Ureter (tissue), 1 donor: ENCODE measurements at regions not wholly inside any gene's neighbourhood (a gene's known extent, or its start where the extent isn't known, plus 50 kb on each side); places are given as distances from the start of the nearest gene placed in this dataset.
"Not testable (repeated sequence)": the region's sequence is repeated elsewhere in the genome, so short reads cannot be mapped to it uniquely, and the experiment has no call there.

ENCODE experiments used
- DNase-seq: peaks from one replicate; pipeline ENCODE4 v3.0.0-alpha.2; 2020; ENCODE audit warnings: low spot score
- donor health status: DM: yes; HTN: yes; CAD: no.

DNA sequence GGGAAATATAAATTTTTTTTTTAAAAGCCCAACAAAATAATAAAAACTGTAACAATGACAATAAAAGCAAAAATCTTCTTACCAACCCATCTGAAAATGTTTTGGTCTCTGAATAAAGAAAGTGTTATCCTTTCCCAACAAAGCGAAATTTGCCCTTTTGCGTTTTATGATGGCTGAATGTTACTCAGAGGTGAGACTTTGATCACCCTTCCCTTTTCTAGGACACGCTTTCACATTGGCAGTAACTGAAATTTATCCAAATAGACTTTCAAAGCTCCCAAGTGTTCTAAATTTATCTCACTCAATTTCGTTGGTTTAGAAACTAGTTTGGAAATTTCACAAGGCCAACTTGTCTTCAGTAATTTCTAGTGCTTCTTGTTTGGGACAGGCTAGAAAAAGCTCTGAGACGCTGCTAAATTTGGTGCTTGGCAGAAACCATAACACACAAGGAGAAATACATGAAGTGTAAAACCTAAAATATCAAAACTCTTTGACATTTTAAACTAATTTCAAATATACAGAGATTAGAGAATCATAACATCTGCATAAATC is 354.5 kb upstream of the CITED2 start:
- no peak for DNase-seq

DNA sequence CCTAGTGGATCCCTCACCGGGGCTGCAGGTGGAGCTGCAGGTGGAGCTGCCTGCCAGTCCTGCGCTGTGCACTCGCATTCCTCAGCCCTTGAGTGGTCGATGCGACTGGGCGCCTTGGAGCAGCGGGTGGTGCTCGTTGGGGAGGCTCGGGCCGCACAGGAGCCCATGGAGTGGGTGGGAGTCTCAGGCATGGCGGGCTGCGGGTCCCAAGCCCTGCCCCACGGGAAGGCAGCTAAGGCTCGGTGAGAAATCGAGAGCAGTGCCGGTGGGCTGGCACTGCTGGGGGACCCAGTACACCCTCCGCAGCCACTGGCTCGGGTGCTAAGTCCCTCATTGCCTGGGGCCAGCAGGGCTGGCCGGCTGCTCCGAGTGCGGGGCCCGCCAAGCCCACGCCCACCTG is 351.8 kb upstream of the CITED2 start:
- not testable (repeated sequence) for DNase-seq

DNA sequence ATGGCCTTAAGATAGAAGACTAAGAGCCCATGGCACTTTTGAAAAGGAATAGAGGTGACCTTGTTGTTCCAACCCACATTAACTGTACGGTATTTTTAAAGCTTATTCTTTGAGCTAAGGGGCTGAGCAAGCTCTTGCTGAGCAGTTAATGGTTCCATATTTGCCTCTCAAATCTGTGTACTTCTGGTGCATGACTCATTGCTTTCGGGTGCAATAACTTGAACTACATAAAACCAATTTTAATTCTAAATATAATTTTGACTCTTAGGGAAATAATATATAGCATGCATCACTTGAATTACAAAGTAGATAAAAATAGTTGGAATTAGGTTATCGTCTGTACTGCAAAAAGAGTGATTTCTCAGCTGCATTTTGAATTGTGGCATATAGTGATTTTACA is 348.1 kb upstream of the CITED2 start:
- no peak for DNase-seq

DNA sequence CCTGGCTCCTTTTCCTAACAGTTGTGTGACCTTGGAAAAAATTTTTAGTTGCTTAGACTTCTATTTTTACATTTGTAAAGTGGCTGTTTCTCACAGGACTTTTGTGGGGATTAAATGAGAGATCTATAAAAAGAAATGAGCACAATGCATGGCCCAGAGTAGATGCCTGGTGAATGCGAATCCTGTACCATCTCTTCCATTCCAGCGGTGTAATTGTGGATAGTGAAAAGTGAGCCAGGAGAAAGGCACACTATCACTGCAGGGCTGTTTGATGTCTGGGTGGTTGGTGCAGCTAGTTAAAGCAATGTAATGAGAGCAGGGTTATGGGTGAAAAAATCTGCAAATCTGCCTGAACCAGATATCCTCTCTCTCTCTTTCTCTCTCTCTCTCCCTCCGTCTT is 347.5 kb upstream of the CITED2 start:
- no peak for DNase-seq

DNA sequence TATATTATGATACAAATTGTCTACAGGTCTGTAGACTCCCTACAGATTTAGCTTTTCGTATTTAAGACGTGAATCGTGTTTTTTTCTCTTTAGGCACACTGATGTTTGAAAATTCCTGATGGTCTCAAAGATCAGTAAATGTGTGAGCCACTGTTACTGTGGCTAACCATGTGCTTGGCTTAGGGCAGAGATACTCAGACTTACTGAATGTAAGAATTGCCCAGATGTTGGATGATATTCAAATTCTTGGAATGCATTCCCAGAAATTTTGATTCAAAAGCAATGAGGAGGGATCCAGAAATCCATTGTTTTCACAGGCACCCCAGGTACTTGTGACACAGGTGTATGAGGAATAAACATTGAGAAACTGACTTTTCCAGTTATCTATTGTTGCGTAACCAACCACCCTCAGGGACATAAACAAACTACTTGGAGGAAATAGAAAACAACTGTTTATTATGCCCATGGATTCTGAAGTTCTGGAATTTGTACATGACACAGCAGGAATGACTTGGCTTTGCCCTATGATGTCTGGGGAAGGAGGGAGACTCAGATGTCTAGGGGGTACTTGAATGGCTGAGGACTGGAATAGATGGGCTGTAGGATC is 339.6 kb upstream of the CITED2 start:
- no peak for DNase-seq

DNA sequence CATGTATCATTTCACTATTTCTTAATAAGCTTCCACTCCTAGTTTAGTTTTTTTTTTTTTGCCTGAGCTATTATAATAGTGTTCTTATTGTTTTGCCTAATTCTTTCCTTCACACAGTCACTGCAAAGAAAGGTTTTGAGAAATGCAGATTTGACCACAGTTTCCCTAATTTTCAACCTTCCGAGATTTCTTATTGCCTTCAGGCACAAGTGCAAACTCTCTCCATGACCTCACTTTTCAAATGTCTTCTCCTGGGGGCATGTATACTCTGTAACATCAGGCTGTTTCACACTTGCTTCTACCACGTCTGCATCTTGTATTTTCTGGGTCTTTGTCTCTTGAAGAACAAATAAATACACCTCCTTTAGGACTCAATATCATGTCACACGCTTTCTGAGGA is 339.0 kb upstream of the CITED2 start:
- no peak for DNase-seq

DNA sequence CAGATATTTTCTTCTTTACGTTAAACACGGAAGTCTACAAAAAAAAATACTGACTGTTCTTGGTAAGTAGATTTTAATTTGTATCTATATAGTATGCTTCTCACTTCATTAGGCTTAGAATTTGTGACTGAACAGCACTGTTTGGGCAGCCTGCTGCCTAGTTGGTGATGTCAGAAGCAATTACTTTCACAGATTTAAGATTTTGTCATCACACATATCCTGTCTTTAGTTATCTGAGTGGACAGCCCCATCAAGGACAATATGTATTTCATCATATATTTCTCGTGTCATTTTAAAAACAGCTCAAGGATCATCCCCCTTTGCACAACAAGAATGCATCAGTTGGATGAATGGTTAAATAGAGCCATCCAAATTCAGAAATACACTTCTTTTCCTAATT is 338.4 kb upstream of the CITED2 start:
- no peak for DNase-seq

DNA sequence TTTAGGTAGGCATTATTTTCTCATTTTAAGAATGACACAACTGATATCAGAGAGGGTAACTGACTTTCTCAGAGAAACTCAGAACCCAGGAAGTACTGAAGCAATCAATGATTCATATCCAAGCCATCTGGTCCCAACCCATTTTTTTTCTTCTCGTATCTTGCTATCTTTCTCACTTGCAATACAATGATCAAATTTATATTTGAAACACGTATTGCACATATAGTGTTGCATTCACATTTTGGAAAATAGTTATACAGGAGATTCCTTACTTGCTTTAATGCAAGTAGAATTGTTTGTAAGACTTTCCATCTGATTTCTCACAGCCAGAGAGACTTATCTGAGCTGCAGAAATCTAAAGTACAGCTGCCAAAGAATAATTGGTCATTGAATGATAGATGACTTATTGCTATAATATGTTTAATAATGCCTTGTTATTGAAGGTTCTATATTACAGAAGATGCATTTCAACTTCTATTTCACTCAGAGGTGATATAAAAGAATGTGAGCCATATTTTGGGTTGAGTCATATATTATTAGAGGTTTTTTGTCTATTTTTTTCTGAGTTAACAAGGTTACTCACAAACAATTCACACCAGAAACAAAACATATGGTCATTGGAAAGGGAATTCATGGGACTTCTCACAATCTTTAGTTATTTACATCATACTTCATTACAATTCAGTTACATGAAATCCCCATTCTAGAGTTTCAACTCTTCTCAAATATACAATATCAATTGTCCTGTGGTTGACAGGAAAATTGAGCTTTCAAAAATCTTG is 337.5 kb upstream of the CITED2 start:
- DNase-seq, result no peak

DNA sequence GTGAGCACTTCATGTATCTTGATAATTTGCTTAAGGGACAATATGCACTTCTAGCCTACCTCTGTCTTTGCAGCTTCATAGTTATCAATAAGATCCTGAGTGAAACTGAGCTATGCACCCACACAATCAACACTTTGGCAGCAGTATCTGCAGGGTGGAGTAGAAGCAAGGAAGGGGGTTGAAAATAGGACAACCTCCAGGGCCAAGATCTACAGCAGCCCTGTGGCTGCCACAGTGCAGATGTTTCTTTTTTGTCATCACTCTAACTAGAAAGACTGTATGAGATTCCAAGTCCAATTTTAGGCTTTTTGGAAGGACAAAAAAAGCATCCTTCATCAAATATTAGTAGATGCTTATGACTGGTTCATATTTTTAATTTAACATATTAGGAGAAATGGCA is 336.1 kb upstream of the CITED2 start:
- DNase-seq, result no peak

DNA sequence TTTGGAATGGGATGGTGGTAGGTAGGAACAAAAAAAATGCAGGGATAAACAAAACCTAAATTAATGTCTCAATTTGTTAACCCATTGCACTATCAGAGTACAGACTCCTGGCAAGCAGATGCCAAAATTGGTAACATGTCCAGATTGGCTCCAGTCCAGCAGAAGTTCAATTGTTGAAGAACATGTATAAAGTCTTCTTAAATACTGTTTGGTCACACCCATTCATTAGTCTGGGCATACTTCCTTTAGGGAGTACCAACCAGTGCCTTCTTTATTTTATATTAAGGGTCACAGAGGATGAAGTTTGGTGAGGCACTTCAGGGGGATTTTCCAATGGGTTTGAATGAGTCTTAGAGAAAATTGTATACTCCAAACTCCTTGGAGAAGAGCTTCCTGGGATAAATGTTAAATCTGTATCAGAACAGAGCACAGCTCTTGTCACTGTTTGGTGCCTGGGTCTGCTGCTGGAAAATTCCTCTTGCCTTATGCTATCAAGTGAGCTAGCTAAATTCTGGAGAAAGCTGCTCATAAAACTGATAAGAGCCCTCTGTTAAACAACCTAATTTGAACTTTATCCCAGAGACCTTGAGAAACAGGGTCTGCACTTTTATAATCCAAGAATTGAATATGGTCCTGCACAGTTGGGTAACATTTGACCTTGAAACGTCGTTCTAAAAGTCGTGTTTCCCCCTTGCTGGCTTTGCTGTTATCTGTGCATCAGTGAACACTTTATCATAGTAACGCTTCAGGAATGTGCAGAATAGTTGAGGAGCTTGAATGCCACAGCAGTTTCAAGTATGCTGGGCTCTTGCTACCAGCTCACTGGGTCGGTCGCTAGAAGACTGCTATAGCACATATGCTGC is 334.1 kb upstream of the CITED2 start:
- no peak for DNase-seq

DNA sequence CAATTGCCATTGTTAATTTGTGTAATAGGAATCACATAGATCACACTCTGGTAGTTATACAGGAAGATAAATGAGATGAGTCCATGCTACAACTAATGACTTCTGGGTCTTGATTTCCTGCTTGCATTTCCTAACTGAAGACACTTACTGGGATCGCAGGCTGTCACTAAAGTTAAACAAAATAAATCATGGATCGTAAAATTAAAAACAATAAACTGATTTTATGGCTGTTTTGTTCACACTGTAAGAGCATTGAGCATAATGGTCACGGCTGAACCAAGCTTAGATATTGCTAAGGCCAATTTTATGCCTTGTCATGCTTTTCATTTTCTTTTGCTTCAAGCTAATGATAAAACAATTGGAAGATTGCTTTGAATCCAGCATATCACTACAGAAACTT is 332.5 kb upstream of the CITED2 start:
- DNase-seq, result no peak

DNA sequence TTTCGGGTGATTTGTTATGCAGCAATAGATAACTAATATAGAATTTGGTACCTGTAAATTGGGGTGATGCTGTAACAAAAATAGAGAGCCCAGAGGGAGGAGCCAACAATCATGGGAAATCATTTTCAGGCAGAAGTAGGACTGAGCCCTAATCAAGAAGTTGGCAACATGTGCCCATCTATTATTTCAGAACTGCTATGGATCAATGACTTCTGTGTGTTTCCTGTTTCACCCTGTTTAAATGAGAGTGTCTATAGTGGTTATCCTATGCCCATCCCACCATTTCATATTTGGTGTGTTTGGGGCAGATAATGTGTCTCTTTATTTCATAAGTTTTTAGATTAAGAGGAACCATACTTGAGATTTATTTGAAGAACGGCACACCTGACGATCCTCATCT is 330.8 kb upstream of the CITED2 start:
- DNase-seq, result no peak

DNA sequence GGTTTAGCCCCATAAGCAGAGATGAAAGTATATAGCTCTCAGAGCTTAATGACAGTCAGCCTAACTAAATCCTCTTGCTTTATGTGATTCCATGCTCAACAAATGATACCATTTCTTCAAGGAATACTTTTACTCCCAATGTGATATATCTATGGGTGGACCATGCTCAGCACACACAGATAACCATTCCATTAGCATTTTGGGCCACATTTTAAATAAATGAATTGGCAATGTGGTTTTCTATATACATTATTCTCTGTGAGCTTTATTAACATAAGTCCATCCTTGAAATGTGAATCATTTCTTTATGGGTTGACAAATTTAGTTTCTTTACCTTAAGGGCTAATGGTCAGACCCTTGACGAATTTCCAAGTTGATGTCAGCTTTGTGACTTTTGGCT is 329.3 kb upstream of the CITED2 start:
- no peak for DNase-seq

DNA sequence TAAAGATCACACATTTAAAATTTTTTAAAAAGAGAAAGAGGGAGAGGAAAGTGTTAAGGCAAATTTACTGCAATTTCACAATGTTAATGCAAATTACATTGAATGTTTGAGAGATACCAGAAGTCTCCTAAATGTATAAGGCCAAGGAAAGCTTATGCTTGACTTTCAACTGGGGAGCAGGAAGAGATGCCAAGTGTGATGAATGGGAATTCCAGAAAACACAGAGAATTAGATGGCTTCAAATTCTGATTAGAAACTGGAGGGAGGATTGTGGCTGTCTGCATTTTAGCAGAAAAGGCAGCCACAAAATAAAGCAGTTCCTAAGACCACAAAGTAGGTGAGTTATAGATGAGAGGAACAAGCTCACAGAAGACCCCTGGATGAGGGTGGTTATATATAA is 328.3 kb upstream of the CITED2 start:
- no peak for DNase-seq

DNA sequence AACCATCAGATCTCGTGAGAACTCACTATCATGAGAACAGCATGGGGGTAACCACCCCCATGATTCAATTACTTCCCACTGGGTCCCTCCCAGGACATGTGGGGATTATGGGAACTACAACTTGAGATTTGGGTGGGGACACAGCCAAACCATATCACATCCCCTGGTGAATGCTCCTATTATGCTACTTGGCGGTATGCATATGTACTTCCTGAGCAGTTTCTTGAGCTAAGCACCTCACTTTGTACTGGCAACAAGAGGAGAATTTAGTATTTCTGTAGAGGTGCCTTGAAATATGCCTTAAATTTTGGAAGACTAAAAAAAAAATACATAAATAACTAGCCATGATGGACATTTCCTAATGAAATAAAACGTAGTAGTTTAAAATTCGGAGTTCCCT is 327.2 kb upstream of the CITED2 start:
- no peak for DNase-seq

DNA sequence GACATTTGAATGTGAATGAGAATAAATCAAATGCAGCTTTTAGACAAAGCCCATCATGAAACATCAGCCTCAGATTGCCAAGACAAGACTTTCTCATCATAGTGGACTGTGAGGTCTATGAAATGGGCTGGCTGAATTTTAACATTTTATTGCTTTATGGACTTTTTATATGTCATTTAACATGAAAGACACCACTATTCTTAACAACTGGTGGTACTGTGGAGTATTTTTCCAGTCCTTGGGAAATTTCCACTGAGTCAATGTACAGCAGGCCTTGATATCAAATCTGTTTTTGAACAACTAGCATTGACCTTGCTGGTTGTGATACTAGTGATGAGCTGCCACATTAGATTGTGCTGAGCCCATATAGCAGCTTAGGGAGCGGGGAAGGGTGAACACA is 326.6 kb upstream of the CITED2 start:
- no peak for DNase-seq

DNA sequence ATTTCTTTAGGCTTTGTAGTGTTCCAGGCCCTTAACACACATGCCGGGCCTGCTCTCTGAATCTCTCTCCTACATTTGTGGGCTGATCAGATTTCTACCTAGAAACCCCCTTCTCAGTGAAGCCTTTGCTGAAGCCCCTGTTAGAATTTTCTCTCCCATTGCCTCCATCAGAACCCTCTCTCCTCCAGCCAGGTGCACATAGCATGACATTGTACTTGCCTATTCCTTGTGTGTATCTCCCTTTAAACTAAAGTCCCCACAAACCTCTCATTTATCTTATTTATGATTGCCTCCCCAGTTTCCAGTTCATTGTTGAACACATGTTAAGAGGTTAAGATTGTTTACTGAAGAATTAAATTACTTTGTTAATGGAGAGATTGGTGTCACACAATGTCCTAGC is 325.5 kb upstream of the CITED2 start:
- no peak for DNase-seq

DNA sequence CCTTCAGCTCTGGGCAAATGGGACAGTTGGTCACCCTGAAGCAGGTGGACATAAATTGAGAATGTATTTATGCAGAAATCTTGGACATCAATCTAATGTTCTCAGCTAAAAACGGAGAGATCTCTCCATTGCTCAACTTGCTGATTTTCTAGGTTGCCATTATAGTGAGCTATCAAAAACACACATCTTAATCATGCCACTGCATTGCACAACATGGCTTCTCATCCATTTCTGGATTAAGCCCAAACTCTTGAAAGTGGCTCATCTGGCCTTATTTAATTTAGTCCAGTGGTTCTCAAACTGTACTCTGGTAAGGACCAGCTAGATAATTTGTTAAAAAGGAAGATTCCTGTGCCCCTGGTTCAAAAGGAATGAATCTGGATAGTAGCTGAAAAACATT is 324.9 kb upstream of the CITED2 start:
- no peak for DNase-seq

DNA sequence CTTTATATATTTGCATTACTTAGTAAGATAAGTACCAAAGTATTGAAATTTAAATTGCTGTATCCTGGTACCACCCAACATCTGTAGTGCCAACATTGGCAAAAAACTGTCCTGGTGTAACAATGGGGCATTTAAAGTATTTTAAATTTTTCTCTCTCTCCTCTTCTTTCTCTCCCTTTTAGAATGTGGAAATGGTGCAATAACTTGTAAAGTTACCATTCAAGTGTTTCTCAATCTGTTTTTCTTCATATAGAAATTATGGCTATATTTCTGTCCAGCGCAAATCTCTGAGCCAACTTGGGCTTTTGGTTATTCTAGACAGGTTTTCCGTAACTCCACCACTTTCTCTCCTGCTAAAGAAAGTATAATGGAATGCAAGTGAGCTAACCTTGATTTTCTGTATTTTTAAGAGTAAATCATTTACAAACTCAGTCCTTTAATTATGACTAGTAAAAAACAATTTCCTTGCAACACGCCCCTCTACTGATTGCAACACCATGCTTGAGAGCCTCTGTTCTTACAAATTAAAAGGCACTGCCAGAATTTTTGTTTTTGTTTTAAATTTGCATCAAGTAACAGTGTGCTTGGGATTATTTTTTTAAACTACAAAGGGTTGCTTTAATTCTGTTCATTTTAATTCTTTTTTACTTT is 324.2 kb upstream of the CITED2 start:
- DNase-seq, result no peak

DNA sequence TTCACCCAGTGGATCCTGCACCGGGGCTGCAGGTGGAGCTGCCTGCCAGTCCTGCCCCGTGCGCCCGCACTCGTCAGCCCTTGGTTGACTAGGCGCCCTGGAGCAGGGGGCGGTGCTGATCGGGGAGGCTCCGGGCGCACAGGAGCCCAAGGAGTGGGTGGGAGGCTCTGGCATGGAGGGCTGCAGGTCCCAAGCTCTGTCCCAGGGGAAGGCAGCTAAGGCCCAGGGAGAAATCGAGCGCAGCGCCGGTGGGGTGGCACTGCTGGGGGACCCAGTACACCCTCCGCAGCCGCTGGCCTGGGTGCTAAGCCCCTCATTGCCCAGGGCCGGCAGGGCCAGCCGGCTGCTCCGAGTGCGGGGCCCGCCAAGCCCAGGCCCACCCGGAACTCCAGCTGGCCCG is 323.4 kb upstream of the CITED2 start:
- not testable (repeated sequence) for DNase-seq

DNA sequence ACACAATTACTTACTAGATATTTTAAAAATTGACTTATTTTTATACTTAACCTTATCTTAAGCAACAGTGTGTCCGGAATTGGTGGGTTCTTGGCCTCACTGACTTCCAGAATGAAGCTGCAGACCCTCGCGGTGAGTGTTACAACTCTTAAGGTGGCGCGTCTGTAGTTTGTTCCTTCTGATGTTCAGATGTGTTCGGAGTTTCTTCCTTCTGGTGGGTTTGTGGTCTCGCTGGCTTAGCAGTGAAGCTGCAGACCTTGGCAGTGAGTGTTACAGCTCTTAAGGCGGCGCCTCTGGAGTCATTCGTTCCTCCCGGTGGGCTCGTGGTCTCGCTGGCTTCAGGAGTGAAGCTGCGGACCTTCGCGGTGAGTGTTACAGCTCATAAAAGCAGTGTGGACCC is 322.5 kb upstream of the CITED2 start:
- DNase-seq, result not testable (repeated sequence)

DNA sequence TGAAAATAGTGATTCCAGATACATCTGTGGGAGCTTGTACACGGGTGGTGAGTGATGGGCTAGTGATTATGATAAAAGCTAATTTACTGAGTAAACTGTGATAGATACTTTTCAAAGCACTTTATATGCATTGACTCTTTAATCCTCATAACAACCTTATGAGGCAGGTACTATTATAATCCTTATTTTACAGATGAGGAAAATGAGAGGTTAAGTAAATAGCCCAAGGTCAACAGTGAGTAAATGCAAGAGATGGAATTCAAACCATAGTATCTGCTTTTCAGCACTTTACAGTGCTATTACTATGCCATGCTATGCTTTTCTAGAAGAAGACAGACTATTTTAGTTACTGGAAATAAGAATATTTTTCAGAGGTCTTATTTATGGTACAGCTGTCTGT is 320.9 kb upstream of the CITED2 start:
- DNase-seq, result no peak
